Stimulated activated CD4-positive, alpha-beta T cell treated with anti-CD3 and anti-CD28 coated beads, Interleukin-1b, Interleukin-23, amount 100 ng/mL, for 24 hours (primary cell): ENCODE measurements at regions not wholly inside any gene's neighbourhood (a gene's known extent, or its start where the extent isn't known, plus 50 kb on each side); places are given as distances from the start of the nearest gene placed in this dataset.
"Not testable (repeated sequence)": the region's sequence is repeated elsewhere in the genome, so short reads cannot be mapped to it uniquely, and the experiment has no call there.

Source experiments
- DNase-seq, 4 experiments: peaks; one replicate each; pipeline ENCODE4 v3.0.0-alpha.2; 2020; ENCODE audit warnings: low read depth in 4 of 4, low spot score in 1 of 4

DNA sequence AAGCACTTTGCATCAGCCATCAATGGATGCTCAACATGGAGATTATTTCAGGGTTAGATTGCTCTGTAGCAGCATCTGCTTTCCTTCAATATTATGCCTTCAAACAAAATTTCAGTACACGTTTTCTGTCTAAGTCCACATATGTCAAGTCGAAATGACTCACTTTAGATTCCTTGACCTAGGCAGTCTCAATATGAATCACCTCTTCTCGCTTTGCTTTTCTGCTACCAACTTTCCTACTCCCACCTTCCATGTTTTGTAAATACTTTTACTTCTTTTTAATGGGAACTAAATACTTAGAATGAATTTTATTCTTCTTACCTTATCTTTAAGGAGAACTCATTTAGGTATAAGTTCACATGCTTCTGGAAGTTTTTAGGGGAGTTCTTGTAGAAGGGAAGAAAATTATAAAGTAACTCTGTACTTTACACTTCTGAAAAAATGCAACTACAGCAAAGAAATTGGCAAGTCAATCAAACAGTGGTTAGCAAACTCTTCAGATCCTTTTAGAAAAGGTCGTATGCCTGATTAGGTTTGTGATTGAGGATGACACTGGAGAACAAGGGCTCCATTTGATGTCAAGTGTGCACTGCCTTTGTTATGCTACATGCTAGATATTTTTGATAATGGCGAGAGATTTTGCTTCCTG, 478.5 kb upstream of the SMARCA2 start:
- no peak for DNase-seq

DNA sequence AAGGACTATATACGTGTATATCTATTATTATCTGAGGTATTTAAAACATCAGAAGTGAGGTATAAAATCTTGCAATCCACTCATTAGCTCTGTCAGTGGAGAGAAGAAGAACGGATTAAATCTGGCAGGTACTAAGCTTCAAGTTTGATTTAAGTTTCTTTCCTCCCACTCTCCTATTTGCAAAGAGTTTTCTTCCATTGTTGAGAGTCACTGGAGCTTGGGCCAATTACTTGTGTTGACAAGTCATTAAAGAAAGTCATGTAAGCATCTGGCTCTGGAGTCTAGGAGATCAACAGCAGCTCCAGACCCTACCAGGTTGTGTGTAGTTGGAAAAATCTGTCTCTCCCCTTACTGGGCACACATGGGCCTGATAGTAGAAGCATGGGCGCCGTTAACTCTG, 476.8 kb upstream of the SMARCA2 start:
- no peak for DNase-seq

DNA sequence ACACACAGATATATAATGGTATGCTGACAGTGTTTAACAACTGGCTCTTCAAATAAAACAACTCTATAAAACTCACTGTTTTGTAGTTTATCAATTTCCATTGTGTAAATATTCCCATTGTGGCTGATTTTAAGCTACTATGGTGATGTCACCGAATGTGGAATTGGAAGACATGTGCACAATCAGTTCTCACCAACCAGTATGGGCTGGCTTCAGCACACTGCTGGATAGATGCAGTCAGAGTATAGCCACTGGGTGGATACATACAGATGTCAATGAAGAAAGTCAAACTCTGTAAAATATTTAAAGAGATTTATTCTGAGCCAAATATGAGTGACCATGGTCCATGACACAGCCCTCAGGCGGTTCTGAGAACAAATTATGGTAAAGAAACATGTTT, 475.9 kb upstream of the SMARCA2 start:
- no peak for DNase-seq

DNA sequence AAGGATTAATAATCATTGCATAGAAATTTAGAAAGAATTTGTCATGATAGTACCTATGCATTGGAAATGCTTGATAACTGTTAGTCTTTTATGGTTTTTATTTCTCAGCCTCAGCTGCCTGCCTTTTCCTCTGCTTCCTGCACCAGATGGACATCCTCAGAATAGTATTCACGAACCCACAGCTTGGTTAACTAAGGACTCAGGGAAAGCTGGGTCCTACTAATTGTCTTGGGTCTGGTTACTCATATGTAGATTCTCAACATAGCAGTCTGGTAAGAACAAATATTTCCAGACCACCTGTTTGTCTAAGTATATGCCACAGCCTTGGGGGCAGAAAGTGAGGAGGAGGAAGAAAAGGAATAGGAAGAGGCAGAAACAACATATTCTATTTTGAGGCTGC, 464.5 kb upstream of the SMARCA2 start:
- DNase-seq, result no peak

DNA sequence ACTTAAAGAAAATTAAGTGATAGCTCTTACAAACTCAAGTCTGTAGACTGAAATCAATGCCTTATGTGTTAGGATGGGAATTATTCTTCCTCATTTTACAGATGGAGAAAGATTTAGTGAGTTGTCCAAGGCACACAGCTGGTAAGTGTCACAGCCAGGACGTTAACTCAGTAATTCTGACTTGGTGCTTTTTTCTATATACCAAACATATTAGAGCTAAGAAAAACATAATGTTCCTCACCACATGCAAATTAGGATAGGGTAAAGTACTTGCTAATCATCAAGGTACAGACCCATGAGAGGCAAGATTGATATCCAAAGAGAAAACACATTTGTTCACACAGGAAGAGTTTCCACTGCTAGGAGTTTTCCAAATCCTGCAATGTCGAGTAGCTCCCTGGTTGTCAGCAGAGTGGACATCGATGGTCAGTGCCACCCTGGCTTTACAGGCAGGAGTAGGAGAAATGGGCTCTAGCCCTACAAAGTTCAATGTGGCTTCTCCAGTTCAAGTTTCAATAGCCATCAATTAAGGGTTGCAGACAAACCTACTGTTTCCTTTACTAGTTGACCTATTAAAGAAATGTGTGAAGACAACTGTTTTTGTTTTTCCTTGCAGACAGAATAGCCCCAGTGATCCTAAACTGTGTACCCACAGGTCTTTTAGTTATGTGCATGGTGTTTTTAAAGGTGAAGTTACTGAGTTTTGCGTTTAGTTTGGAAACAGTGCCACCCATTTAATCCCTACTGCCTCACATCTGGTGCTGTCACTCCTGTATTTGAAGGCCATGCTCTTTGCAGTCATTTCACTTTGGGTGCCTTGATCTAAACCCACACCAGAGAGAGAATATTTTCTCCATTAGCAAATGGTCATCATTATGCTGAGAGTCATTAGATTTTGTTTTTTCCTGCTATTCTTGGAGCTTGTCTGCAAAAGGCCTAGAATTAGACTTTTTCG, 460.8 kb upstream of the SMARCA2 start:
- DNase-seq, result no peak

DNA sequence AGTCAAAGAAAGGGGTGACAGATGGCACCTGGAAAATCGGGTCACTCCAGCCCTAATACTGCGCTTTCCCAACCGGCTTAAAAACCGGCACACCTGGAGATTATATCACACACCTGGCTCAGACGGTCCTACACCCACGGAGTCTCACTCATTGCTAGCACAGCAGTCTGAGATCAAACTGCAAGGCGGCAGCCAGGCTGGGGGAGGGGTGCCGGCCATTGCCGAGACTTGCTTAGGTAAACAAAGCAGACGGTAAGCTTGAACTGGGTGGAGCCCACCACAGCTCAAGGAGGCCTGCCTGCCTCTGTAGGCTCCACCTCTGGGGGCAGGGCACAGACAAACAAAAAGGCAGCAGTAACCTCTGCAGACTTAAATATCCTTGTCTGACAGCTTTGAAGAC, 456.5 kb upstream of the SMARCA2 start:
- not testable (repeated sequence) for DNase-seq

DNA sequence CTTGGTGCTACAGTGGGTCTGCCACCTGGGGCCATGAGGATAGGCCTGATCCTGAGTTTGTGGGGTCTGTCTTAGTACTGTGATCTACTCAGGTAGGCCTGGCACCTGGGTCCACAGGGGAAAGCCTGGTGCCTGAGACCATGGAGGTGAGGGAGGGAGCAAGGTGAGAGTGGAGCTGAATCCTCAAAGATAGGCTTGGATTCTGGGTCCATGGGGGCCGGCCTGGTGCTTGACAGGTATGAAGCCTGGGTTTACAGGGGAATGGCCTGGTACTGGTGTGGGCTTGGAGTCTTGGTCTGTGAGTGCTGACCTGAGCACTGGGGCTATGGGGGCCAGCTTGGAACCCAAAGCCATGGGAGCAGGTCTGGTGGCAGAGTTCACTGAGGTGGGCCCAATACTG, 439.2 kb upstream of the SMARCA2 start:
- no peak for DNase-seq

DNA sequence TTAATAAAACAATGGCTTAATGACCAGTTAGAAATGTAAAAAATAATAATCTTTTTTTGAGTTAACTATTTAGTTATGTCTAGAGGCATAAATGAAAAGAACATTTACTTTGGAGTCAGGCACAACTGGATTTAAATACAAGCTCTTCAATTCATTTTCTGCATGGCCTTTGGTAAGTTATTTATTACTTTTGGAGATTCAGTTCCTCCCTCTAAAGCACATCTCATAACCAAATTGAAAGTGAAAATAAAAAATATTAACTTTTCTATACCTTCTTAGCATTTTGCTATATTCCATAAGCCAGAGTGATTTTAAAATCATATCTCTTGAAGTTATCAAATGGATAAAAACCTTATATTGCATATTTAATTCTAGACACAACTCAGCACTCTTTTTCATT, 434.9 kb upstream of the SMARCA2 start:
- DNase-seq, result no peak

DNA sequence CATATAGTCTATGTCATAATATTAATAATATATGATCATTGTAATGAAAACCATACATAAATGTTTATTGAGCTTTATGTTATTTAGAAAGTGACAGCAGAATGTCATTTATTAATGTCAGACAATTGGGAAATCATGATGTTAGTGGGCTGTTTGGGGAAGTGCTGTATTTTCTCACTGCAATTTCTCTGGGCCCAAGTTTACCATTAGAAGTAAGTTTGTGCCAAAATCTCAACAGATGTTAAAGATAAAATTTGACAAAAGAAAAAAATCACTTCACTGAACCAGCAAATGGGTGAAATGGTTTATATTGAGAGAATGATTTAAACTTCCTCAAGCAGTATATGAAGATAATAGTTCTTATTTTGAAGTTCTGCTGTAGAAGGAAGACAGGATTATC, 433.2 kb upstream of the SMARCA2 start:
- DNase-seq, result no peak

DNA sequence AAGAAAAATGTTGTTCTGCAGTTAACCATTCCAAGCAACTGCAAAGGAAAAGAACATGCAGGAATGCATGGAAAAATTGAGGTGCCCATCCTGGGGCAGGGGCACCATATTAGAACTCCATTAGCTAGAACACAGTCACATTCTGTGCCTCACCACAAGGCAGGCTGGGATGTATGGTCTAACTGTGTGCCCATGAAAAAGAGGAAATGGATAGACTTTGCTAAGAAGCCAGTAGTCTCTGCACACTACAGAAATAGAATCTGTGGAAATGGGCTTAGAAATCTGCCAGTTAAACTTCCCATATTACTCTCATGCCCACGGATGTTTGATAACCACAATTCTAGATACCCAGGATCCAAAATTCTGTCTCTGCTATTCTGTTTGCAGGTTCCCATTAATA, 423.8 kb upstream of the SMARCA2 start:
- DNase-seq, result no peak

DNA sequence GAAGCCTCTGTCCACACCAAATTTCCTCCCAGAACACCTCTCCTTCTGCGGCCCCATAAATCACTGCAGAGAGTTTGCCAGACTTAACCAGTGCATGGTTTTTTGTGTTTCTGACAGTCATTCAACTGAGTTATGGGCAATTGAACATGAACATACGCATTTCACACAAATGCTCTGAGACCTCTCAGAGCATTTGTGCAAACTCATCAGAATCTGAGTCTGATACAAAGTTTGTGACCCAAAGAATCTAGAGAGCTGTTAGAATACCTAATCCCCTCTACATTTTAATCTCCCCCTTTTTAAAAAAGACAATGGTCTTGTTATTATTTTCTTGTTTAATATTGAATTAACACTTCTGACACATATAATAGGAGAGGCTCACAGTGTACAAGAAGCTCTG, 416.9 kb upstream of the SMARCA2 start:
- DNase-seq, result no peak

DNA sequence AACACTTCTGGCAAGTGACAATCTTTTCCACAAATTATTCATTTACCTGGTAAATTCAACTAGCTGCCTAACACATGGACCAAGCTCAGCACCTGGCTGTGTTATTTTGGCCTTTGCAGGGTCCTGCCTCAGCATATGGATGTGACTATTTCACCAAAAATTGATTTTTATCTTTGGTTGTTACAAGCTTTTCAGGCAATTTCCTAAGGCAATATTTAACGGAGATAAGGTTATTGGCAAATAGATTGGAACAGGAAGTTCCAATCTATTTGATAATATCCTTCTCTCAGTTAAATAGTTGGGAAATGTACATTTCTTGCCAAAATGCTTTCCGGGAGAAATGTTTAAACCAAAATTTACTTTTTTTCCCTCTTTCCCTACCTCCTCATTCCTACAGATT, 415.2 kb upstream of the SMARCA2 start:
- no peak for DNase-seq

DNA sequence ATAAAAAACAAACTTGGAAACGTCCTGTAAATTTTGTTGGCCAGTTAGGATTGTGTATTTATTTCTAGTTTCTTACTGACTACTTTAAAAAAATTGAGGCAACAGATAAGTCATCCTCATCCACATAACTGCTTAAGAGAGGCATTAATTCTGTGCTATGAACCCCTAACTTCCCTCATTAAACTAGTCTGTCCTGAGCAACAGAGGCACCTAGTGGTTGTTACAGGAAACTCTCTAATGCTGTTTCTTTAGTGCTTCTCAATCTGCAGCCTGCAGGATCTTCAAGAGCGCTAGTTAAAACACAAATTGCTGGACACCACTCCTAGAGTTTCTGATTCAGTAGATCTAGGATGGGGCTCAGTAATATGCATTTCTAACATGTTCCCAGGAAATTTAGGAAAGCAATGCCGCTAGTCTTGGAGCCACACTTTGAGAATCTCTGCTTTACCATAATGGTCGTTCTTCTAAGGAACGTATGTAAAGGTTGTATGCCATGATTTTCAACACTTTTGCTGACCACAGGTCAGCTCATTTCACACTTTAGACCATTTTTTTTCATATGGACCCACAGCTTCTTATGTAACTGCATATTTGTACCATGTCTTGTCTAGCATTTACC, 410.1 kb upstream of the SMARCA2 start:
- no peak for DNase-seq

DNA sequence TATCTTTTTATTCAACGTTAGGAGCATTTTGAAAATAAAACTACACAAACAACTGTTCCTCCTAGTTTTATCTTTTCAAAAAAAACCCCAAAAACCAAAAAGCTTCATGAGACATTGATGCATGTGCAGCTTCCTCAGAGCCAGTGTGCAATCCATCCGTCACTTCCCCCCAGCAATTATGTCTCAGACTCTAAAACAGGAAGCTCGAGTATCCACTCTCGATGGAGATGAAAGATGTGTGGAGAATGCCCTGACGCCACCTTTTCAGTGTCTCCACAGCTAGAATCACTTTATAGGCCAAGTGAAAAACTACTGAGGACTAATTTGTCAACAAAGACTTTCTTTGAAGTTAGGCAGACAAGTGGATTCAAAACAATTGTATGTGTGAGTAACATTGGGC, 408.9 kb upstream of the SMARCA2 start:
- DNase-seq, result no peak

DNA sequence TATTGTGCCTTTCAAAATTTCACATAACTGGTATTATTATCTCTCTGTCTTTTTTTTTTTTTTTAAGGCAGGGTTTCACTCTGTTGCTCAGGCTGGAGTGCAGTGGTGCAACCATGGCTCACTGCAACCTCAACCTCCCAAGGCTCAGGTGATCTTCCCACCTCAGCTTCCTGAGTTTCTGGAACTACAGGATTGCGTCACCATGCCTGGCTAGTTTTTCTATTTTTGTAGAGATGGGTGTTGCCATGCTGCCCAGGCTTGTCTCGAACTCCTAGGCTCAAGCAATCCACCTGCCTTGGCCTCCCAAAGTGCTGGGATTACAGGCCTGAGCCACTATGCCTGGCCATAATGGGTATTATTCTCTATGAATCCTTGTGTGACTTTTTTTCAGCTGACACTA, 402.3 kb upstream of the SMARCA2 start:
- DNase-seq, result no peak

DNA sequence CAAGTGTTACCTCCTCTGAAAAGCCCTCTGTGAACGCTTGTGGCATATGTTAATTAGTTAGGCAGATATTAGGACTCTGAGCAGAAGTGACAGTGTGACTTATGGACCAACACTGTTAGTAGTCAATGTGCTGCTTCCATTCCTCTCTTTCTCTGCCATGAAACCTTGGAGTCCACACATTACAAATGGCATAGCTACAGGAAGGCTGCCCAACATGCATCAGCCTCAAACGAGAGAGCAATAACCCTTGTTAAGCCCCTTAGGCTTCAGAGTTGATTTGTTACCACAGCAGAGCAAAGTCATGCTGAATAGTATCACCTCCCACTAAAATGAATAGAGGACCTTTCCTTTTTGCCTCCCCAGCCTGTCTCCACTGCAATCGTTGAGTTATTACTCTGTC, 397.7 kb upstream of the SMARCA2 start:
- DNase-seq, result no peak

DNA sequence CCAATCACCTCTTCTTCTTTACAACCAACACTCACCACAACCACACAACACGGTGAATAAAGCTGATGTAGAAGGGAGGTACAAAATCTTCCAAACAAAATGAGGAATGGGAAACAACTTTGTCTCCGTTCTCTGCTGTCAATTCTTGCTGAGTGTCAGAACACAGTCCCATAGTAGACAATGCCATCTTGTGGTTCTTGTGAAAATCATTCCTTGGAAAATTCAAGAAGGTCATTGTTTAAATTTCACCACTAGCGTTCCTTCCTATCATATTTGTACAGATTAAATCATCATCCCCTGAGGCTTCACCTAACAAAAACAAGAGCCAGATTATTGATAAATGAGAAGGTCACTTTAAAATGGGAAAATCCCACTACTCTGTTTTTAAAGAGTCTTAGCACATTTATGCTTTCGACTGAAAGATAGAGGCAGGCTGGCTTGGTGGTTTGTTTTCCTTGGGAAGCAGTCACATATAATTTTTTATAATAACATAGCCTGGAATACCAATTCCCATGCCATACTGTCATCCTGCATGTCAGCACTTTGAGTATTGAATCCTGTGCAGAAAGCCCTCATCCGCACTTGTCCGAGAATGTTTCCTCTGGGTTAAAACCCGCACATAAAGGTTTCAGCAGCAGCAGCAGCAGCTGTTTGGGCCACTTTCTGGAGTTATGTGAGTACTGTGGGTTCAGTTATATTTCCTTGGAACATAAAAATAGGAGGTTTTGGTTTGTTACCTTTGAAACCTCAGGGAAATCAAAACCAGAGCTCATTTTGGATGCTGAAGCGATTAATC, 395.0 kb upstream of the SMARCA2 start:
- no peak for DNase-seq

DNA sequence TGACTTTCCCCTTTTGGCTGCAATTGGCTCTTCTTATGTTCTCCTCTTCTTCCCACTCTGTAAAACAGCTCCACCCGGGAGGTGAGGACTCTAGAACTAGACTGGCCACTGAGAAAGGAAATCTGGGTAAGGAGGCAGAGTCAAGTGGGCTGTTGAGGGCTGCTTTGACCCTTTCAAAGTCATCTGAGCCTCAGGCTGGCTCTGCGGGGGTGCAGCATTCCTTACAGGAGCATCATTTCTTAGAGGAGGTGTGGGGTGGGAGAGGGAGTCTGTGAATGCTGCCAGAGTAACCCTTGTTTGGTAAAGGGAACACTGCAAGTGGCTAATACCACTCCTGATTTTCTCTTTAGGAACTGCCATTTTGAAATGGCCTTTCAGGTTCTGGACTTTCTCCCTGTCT, 377.7 kb upstream of the SMARCA2 start:
- DNase-seq, result no peak

DNA sequence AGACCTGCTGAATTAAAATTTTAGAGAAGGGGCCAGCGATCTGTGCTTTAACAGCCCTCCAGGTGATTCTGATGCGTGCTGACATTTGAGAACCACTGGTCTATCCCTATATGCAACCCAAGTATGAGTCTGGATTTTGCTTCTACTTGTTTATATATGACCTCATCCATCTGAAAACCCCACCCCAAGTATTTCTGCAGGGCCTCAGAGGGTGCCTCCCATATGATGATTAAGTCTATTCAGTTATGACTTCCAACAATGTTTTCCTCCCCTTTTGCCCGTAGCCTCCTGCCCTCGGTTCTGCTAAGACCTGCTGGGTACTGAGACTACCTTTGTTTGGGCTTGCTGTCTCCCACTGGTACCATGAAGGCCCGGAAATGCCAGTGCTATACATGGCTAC, 376.0 kb upstream of the SMARCA2 start:
- no peak for DNase-seq

DNA sequence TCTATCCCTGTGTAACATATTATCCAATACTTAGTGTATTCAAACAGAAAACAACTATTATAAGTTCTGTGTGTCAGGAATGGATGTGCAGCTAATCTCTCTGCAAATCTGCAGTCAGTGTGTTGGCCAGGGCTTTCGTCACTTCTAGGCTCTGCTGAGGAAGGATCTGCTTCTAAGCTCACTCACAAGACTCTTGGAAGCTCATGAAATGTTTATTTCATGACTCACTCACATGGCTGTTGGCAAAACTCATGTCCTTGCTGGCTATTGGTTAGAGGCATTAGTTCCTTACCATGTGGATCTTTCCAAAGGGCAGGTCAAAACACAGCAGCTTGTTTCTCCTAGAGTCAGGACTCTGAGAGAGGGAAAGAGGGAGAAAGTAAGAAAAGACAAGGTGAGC, 367.4 kb upstream of the SMARCA2 start:
- DNase-seq, result no peak

DNA sequence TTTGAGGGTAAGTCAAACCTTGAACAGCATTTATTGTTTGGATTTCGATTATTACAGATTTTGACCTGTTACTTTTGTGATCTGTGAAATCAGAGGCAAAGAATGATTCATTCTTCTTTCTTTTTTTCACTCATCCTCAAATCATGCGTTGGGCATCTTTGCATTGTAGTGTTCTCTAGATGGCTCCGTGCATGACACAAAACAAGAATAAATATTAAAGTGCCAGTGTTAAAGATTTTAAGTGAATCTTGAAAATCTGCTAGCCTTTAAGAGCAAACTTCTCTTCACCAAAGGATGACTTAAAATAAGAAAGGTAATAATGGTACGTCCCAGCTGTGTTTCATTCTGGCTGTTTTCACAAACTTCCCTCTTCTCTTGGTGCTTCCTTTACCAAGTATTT, 361.9 kb upstream of the SMARCA2 start:
- DNase-seq, result no peak
